Breast epithelium (tissue), 3 donors: ENCODE measurements at regions not wholly inside any gene's neighbourhood (a gene's known extent, or its start where the extent isn't known, plus 50 kb on each side); places are given as distances from the start of the nearest gene placed in this dataset.

ENCODE experiments used
- POLR2AphosphoS5 ChIP-seq, 3 donors: sonication (generic); formaldehyde crosslinking; IDR thresholded peaks; one replicate each; pipeline ENCODE4 v1.6.1; 2017; ENCODE audit warnings: antibody characterized with exemption in 3 of 3
- TF ChIP-seq, protein P1 (sequence below), 3 donors: fragments of 450-650 bp; IDR thresholded peaks; one replicate each; pipeline ENCODE4 v1.5.1; 2016 to 2017; ENCODE audit warnings: antibody characterized with exemption in 3 of 3, mild to moderate bottlenecking in 3 of 3, moderate library complexity in 3 of 3

DNA sequence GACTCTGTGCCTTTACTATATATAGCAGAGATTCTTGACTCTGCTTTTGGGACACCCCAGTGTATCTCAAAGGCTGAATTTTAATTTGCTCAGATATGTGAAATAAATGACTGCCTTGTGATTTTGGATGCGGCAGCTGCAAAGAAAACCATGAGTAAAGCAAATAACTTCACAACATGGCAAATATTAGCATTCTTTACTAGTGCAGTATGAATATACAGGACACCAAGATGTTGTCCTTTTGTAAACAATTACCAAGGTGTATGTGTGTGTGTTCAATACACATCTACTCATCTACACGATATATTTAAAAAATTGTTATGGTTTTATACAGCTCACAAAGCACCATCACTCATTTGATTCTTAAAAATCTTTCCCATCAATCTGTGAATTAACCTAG, 70.6 kb upstream of the TCF4 start:
- TF ChIP-seq POLR2AphosphoS5 (IDR thresholded peaks at IDR 0.05) = no peak
- TF ChIP-seq, protein P1, sequence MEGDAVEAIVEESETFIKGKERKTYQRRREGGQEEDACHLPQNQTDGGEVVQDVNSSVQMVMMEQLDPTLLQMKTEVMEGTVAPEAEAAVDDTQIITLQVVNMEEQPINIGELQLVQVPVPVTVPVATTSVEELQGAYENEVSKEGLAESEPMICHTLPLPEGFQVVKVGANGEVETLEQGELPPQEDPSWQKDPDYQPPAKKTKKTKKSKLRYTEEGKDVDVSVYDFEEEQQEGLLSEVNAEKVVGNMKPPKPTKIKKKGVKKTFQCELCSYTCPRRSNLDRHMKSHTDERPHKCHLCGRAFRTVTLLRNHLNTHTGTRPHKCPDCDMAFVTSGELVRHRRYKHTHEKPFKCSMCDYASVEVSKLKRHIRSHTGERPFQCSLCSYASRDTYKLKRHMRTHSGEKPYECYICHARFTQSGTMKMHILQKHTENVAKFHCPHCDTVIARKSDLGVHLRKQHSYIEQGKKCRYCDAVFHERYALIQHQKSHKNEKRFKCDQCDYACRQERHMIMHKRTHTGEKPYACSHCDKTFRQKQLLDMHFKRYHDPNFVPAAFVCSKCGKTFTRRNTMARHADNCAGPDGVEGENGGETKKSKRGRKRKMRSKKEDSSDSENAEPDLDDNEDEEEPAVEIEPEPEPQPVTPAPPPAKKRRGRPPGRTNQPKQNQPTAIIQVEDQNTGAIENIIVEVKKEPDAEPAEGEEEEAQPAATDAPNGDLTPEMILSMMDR (IDR thresholded peaks at IDR 0.05) = no peak
